ENCODE measurements at regions not wholly inside any gene's neighbourhood (a gene's known extent, or its start where the extent isn't known, plus 50 kb on each side); places are given as distances from the start of the nearest gene placed in this dataset.

DNA sequence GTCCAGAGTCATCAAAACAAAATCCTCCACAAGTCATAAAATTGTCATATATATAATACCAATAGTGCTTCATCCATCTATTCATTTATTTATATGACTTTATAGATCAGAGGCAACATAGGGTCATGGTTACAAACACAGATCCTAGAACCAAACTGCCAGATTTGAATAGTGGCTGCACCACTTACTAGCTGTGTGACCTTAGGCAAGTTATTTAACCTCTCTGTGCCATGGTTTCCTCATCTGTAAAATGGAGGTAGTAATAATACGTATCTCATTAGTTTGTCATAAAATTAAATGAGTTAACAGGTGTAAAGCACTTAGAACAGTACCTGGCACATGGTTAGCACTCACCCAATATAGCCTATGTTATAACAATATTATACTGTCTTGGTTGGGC is 58.9 kb upstream of the BZW1 start:
- DNase-seq, result no peak

DNA sequence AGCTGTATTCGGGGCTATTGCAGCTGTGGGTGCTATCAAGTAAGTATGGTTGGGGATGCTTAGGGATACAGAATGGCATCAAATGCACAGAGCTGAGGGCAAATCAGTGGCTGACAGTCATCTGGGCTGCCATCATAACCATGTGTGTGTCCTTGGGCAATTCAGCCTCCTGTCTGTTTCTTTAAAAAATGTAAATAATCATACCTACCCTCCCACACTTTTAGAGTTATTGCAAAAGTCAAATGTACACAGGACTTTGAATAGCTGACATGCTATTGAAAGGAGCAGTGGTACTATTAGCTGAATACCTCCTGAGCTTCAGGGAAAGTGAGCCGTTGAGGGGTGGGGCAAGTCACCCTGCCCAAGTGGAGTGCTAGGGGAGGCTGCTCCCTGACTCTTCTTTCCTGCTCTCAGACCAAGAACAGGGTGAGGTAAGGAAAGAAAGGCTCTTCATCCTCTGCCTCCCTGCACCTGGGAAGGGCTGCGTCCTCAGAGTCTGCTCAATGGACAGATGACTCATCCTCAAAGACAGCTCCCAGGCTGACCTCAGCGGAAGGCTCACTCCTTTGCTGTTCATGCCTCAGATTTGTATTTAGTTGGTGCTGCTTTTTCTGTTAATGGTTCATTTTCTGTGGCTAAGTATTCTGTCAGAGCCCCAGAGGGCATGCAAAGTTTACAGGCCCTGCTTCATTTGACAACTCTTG is 54.9 kb upstream of the BZW1 start:
- DNase-seq, result peak; percentile 44

DNA sequence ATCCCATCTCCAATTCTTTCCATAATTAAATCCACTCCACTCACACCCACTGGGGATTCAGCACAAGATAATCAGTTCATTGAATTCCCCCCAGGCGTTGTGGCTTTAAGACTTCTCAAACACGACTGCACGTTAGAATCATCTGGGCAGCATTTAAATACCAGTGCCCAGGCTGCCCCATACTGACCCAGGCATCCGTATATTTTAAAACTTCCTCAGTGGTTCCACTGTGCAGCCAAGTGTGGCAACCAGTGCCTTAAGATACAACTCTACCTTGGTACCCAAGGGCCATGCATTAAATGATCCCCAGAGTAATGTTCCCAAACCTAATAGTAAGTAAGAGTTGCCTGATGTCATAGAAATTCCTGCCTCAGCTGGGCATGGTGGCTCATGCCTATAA is 54.3 kb upstream of the BZW1 start:
- DNase-seq, result no peak

DNA sequence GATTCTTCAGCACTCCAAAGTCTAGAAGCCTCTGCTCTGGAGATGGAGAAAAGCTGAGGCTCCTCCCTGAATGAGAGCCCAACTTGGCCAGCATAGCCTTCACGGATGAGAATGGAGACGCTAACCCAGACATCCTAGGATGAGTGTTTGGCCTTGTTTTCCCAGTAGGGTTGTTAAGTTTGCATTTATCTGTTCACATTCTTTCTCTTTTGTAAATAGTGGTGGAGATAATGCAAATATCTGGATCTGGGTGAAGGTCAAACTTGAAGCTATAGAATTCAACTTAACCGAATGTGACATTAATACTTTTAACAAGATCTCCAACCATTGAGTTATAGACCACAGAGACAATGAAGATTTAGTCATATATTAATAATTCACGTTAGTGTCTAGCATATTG is 53.4 kb upstream of the BZW1 start:
- DNase-seq, result no peak

DNA sequence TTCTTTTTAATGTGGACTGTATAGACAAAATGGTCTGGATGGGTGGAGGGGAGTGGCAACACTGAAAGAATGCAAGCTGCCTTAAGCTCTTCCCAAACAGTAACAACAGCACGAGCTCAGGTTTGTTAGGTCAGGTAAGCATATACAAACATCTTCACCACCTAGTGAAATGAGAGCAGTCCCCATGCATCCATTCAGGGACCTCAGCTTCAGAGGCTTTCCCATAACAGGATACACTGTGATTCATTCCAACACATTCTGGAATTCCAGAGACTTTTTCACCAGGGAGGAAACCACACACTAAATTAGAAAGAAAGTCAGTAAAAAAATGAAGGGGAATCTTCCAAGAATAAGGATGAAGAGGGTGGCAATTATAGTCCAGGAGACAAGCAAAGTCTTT is 50.4 kb upstream of the BZW1 start:
- DNase-seq, result no peak
